Left lung (tissue), 4 donors: ENCODE measurements at regions not wholly inside any gene's neighbourhood (a gene's known extent, or its start where the extent isn't known, plus 50 kb on each side); places are given as distances from the start of the nearest gene placed in this dataset.

ENCODE experiments used
- ATAC-seq: fragments of 200-7000 bp; cut with Tn5 transposase; one replicate; pipeline ENCODE4 v1.9.1; 2020; ENCODE audit warnings: moderate library complexity
- DNase-seq, 4 donors: peaks; one replicate each; pipeline ENCODE4 v3.0.0-alpha.2; 2013 to 2020
- H3K27ac ChIP-seq, 2 donors: fragments of 200-600 bp; sonication (generic) in 1 of 2; one replicate each; pipeline versions ENCODE4 v1.5.0 to v1.8.0; 2020 to 2021
- H3K27me3 ChIP-seq, 2 donors: fragments of 200-600 bp; sonication (generic) in 1 of 2; one replicate each; pipeline versions ENCODE4 v1.5.0 to v1.8.0; 2020 to 2021
- H3K36me3 ChIP-seq, 2 donors: fragments of 200-600 bp; sonication (generic) in 1 of 2; one replicate each; pipeline versions ENCODE4 v1.5.0 to v1.8.0; 2020 to 2021
- H3K4me1 ChIP-seq, 2 donors: fragments of 200-600 bp; one replicate each; pipeline ENCODE4 v1.8.0; 2021
- H3K4me3 ChIP-seq, 2 donors: fragments of 200-600 bp; sonication (generic) in 1 of 2; one replicate each; pipeline versions ENCODE4 v1.5.0 to v1.8.0; 2020 to 2021; ENCODE audit warnings: mild to moderate bottlenecking in 1 of 2
- H3K9me3 ChIP-seq, 2 donors: fragments of 200-600 bp; sonication (generic) in 1 of 2; one replicate each; pipeline versions ENCODE4 v1.5.0 to v1.8.0; 2020 to 2021
- intact Hi-C, 2 donors: fragments of 100-400 bp; cut with DNase I; formaldehyde crosslinking; loops; one replicate each; pipeline versions ENCODE4 v1.11.2 to v1.14.2; 2022
- TF ChIP-seq, protein P1 (sequence below), 2 donors: fragments of 200-600 bp; sonication (generic) in 1 of 2; IDR thresholded peaks; one replicate each; pipeline versions ENCODE4 v1.5.0 to v1.8.0; 2021; ENCODE audit warnings: antibody characterized with exemption in 2 of 2
- donor health status: DM: no; HTN: yes; CAD: no.
- donor health status: DM: no; HTN: no; CAD: no.

DNA sequence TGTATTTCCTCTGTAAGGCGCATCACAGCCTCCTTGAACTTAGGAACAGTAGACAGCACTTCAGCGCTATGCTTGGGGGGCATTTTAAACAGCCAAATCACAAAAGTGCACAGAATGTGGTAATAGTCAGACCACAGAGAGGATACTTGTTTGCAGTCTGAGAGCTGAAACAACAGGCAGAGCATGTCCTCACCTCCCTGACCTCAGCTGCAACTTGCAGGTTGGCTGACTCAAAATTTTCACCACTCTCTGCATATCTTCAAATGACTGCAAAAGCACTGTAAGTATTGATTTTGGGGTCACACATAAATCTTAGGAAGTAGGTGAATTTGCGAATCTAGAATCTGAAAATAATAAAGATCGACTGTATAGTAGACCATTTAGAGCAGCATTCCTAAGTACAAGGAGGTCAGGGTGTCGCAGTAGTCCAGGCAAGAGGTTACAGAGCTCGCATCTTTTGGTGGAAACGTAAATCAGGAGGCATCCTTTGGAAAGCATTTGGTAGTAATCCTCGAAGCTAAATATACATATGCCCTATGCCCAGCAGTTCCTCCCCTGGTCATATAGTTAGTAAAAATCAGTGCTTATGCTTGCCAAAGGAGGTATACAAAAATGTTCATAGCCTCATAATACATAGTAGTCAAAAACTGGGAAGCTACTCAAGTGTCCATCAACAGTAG is 108.2 kb upstream of the MYCN start:
- Histone ChIP-seq H3K4me1 (no peaks in the 10 kb centered on the region), H3K36me3 (no peaks in the 10 kb centered on the region), H3K27me3 (no peaks in the 10 kb centered on the region), H3K27ac (no peak overlapping the region), H3K9me3 (no peaks in the 10 kb centered on the region), H3K4me3 (no peak overlapping the region)
- no peak for DNase-seq
- TF ChIP-seq, protein P1, sequence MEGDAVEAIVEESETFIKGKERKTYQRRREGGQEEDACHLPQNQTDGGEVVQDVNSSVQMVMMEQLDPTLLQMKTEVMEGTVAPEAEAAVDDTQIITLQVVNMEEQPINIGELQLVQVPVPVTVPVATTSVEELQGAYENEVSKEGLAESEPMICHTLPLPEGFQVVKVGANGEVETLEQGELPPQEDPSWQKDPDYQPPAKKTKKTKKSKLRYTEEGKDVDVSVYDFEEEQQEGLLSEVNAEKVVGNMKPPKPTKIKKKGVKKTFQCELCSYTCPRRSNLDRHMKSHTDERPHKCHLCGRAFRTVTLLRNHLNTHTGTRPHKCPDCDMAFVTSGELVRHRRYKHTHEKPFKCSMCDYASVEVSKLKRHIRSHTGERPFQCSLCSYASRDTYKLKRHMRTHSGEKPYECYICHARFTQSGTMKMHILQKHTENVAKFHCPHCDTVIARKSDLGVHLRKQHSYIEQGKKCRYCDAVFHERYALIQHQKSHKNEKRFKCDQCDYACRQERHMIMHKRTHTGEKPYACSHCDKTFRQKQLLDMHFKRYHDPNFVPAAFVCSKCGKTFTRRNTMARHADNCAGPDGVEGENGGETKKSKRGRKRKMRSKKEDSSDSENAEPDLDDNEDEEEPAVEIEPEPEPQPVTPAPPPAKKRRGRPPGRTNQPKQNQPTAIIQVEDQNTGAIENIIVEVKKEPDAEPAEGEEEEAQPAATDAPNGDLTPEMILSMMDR (IDR thresholded peaks at IDR 0.05) = no peak
- ATAC-seq = no peak
- intact Hi-C loops = no loop called here

DNA sequence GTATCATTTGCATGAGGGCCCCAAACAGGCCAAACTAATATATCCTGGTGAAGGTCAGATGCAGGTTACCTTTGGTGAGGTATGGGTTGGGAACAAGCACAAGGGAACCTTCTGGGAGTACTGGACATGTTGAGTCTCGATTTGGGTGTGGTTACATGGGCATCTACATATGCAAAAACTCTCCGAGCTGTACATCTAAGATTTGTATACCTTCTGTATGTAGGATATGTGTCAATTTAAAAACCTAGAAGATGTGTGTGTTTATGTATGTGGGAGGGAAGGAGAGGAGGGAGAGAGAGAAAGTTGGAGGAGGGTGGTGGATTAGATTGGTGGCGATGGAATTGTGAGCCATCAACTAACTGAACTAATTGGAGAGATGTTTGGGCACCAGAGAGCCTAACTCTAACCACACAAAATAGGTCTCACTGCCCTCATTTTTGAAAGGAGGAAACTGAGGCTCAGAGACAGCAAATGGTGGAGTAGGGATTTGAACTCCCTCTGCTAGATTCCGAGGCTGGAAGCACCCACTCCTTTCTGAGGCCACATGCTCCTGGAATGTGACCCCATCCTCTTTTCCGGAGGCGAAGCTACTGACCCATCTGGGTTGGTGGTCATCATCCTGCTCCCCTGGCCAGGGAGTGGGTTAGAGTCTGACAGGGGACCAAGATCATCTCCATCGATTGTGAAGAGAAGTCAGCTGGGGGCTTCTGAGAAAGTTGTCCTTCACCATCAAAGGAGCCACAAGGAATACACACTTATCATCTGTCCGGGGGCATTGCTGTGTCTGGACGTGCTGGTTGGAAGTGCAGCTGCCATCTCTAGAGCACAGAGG is 107.3 kb upstream of the MYCN start:
- no peaks in the 10 kb centered on the region for H3K9me3 ChIP-seq
- DNase-seq = no peak
- H3K27ac ChIP-seq = no peak overlapping the region
- no peak for ATAC-seq
- no peaks in the 10 kb centered on the region for H3K4me1 ChIP-seq
- H3K36me3 ChIP-seq = no peaks in the 10 kb centered on the region
- no peaks in the 10 kb centered on the region for H3K27me3 ChIP-seq
- TF ChIP-seq, protein P1 (IDR thresholded peaks at IDR 0.05) = no peak
- H3K4me3 ChIP-seq = no peak overlapping the region
- intact Hi-C loops = no loop called here

DNA sequence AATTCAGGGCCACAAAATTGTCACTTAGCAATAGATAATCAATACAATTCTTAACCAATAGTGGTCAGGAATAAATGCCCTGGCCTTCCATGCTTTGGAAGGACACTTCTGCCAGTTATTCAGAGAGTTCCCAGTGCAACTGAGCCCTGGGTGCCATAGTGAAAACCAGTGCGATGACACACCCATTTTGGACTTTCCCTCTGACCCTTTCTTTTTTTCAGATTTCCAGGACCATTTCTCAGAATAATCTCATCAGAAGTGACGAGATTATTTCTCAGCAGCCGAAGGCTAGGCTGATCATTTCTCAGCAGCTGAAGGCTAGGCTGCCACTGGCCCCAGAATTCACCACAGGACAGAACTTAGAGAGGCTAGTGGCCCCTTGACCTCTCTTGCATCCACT is 106.6 kb upstream of the MYCN start:
- Histone ChIP-seq H3K27me3 (no peaks in the 10 kb centered on the region), H3K36me3 (no peaks in the 10 kb centered on the region)
- no peak for ATAC-seq

DNA sequence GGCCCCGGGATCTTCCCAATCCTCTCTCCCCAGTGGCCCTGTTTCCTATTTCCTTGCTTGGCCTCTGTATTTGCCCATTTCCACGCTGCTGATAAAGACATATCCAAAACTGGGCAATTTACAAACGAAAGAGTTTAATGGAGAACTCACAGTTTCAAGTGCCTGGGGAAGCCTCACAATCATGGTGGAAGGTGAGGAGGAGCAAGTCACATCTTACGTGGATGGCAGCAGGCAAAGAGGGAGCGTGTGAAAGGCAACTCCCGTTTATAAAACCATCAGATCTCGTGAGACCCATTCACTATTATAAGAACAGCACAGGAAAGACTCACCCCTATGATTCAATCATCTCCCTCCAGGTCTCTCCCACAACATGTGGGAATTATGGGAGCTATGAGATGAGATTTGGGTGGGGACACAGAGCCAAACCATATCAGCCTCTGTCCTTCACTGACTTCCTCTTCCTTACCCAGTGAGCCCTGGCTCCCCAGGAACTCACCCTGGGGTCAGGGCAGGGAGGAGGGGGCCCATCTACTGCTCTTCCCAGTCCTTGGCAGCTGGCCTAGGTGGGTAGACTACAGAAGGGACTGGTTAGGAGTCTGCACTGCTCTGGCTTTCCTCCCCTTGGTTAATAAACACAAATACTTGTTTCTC is 105.8 kb upstream of the MYCN start:
- no peak for ATAC-seq
- no peaks in the 10 kb centered on the region for H3K27me3 ChIP-seq

More for the DNA sequence above, 106.6 kb upstream of the MYCN start:
- TF ChIP-seq, protein P1 (IDR thresholded peaks at IDR 0.05) = no peak
- Histone ChIP-seq H3K27ac (no peak overlapping the region), H3K4me1 (no peaks in the 10 kb centered on the region), H3K9me3 (no peaks in the 10 kb centered on the region), H3K4me3 (no peak overlapping the region)
- intact Hi-C loops = no loop called here
- no peak for DNase-seq

More for the DNA sequence above, 105.8 kb upstream of the MYCN start:
- Histone ChIP-seq H3K4me1 (no peaks in the 10 kb centered on the region), H3K36me3 (no peaks in the 10 kb centered on the region), H3K4me3 (no peak overlapping the region), H3K27ac (no peak overlapping the region), H3K9me3 (no peaks in the 10 kb centered on the region)
- TF ChIP-seq, protein P1 (IDR thresholded peaks at IDR 0.05) = no peak
- DNase-seq = no peak
- intact Hi-C loops = no loop called here
